Naive thymus-derived CD4-positive, alpha-beta T cell (primary cell): ENCODE measurements at regions not wholly inside any gene's neighbourhood (a gene's known extent, or its start where the extent isn't known, plus 50 kb on each side); places are given as distances from the start of the nearest gene placed in this dataset.

Experiments used
- ATAC-seq: fragments of 150-1000 bp; cut with Tn5 transposase; 2 replicates; pipeline ENCODE4 v1.10.0; 2021; ENCODE audit warnings: mild to moderate bottlenecking, moderate library complexity
- CTCF ChIA-PET: fragments of 350-600 bp; sonication (Branson Sonifier 250); formaldehyde crosslinking; loops from one replicate; lab custom pipeline; 2021; ENCODE audit warnings: antibody characterized with exemption; lab: Charles Lee
- POLR2A ChIA-PET: fragments of 350-600 bp; sonication (Branson Sonifier 250); formaldehyde crosslinking; loops from one replicate; lab custom pipeline; 2021; ENCODE audit warnings: antibody characterized with exemption, inconsistent platforms; lab: Charles Lee
- DNase-seq, 9 donors: peaks; one replicate each; pipeline versions ENCODE4 v3.0.0 to v3.0.0-alpha.2; 2020 to 2022; ENCODE audit warnings: mixed read lengths in 1 of 9
- H3K27ac ChIP-seq: one replicate; pipeline ENCODE4 v1.7.0; 2013; ENCODE audit warnings: mild to moderate bottlenecking, low read depth, low read length, moderate library complexity
- H3K27me3 ChIP-seq, 2 donors: one replicate each; pipeline ENCODE4 v1.7.0; 2013; ENCODE audit warnings: low read length in 2 of 2, mild to moderate bottlenecking in 2 of 2, moderate library complexity in 2 of 2; ENCODE audit not compliant: control insufficient read depth in 2 of 2, insufficient read depth in 2 of 2
- H3K36me3 ChIP-seq, 3 experiments: 1 replicate in 2 of 3; 2 replicates in 1 of 3; pipeline ENCODE4 v1.7.0; 2013; ENCODE audit warnings: low read length in 3 of 3, mild to moderate bottlenecking in 3 of 3, moderate library complexity in 1 of 3; ENCODE audit not compliant: insufficient read depth in 3 of 3, control insufficient read depth in 2 of 3
- H3K4me1 ChIP-seq, 2 donors: one replicate each; pipeline ENCODE4 v1.7.0; 2013; ENCODE audit warnings: low read length in 2 of 2, mild to moderate bottlenecking in 2 of 2, moderate library complexity in 1 of 2; ENCODE audit not compliant: control insufficient read depth in 2 of 2, insufficient read depth in 2 of 2
- H3K4me3 ChIP-seq: 2 replicates; pipeline ENCODE4 v1.7.0; 2013; ENCODE audit warnings: mild to moderate bottlenecking, low read length
- H3K9me3 ChIP-seq, 3 experiments: 1 replicate in 2 of 3; 2 replicates in 1 of 3; pipeline ENCODE4 v1.7.0; 2013; ENCODE audit warnings: low read length in 3 of 3; ENCODE audit not compliant: control insufficient read depth in 2 of 3
- H3K27ac Mint-ChIP-seq, 9 donors: one replicate each; pipeline ENCODE4 v1.8.0; 2020 to 2022; ENCODE audit warnings: mixed read lengths in 9 of 9, mild to moderate bottlenecking in 8 of 9, moderate library complexity in 5 of 9, inconsistent platforms in 2 of 9
- H3K27me3 Mint-ChIP-seq, 5 donors: one replicate each; pipeline ENCODE4 v1.8.0; 2021 to 2022; ENCODE audit warnings: mixed read lengths in 5 of 5, mild to moderate bottlenecking in 1 of 5
- H3K36me3 Mint-ChIP-seq, 5 donors: one replicate each; pipeline ENCODE4 v1.8.0; 2020 to 2022; ENCODE audit warnings: mixed read lengths in 5 of 5, mild to moderate bottlenecking in 3 of 5, inconsistent platforms in 1 of 5
- H3K4me1 Mint-ChIP-seq, 7 donors: one replicate each; pipeline ENCODE4 v1.8.0; 2020 to 2022; ENCODE audit warnings: mixed read lengths in 7 of 7, mild to moderate bottlenecking in 3 of 7, inconsistent platforms in 1 of 7
- H3K4me3 Mint-ChIP-seq, 10 donors: one replicate each; pipeline ENCODE4 v1.8.0; 2020 to 2022; ENCODE audit warnings: mild to moderate bottlenecking in 10 of 10, mixed read lengths in 10 of 10, moderate library complexity in 6 of 10, inconsistent platforms in 2 of 10
- H3K9me3 Mint-ChIP-seq, 11 donors: one replicate each; pipeline ENCODE4 v1.8.0; 2020 to 2022; ENCODE audit warnings: mixed read lengths in 11 of 11, mild to moderate bottlenecking in 4 of 11, inconsistent platforms in 1 of 11, moderate library complexity in 1 of 11
- intact Hi-C, 2 donors: fragments of 100-400 bp; cut with micrococcal nuclease; formaldehyde crosslinking; loops; one replicate each; pipeline ENCODE4 v1.15.1; 2023

DNA sequence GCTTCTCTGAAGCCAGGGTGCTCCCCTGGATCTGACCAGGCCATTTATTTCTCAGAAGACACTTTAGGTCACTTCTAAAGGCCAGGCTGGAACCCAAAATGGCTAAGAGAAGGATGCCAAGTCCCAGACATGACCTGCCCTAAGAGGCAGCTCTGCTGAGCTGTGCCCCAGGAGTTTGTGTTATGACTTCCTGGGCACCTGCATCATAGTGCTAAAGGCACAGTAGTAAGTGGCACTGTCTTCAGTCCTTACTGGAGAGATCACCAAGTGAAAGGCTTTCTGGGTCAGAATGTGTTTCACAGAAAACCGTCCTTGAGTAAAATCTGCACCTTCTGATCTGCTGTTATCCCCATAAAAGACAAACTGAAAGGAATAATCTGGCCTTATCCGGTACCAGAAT, 120.2 kb downstream of the DAD1 start:
- no peaks in the 10 kb centered on the region for H3K36me3 Mint-ChIP-seq
- Histone ChIP-seq H3K27ac (no peak overlapping the region), H3K27me3 (no peaks in the 10 kb centered on the region), H3K36me3 (no peaks in the 10 kb centered on the region), H3K9me3 (no peaks in the 10 kb centered on the region), H3K4me1 (no peaks in the 10 kb centered on the region), H3K4me3 (no peak overlapping the region)
- peak overlapping the region in 2 of 9 donors; percentile 29 to 53 for H3K27ac Mint-ChIP-seq
- H3K27me3 Mint-ChIP-seq: no peaks in the 10 kb centered on the region
- DNase-seq (no peak), ATAC-seq (no peak)
- H3K4me3 Mint-ChIP-seq: peak overlapping the region in 4 of 10 donors; percentile 21 to 70 (median 48)
- H3K4me1 Mint-ChIP-seq: peaks cover 0 to 31% (median 0%) of the 10 kb centered on the region in 7 donors
- H3K9me3 Mint-ChIP-seq: no peaks in the 10 kb centered on the region
- intact Hi-C loops: no loop called here
- CTCF ChIA-PET: no interaction called here
- POLR2A ChIA-PET: no interaction called here

DNA sequence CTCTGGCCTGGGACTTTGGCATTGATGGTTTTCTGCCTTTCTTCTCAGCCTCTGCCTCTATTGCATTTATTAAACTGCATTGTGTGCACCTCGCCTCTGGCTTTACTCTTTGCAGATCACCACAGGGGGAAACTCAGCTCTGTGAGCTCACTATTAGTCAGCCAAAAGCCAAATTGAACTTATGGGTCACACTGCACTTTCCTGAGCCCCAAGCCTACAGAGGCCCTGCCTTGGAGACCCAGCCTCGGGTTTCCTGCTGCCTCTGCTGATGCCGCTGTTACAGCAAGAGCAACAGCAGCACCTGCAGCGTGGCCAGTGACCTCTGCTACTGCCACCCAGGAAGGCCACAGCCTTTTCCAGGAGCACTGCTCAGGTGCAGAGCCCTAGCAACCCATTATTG, 122.5 kb downstream of the DAD1 start:
- H3K9me3 Mint-ChIP-seq: no peaks in the 10 kb centered on the region
- no peaks in the 10 kb centered on the region for H3K9me3 ChIP-seq
- H3K4me1 ChIP-seq: no peaks in the 10 kb centered on the region
- no peak overlapping the region for H3K4me3 Mint-ChIP-seq
- DNase-seq (no peak), ATAC-seq (no peak)
- ChIA-PET POLR2A (no interaction called here), CTCF (no interaction called here)
- H3K4me3 ChIP-seq: no peak overlapping the region
- no peaks in the 10 kb centered on the region for H3K27me3 ChIP-seq
- no peaks in the 10 kb centered on the region for H3K27me3 Mint-ChIP-seq
- H3K36me3 Mint-ChIP-seq: no peaks in the 10 kb centered on the region
- no peak overlapping the region for H3K27ac ChIP-seq
- peaks cover 0 to 26% (median 0%) of the 10 kb centered on the region in 7 donors for H3K4me1 Mint-ChIP-seq
- H3K36me3 ChIP-seq: no peaks in the 10 kb centered on the region
- H3K27ac Mint-ChIP-seq: no peak overlapping the region
- intact Hi-C loops: no loop called here

- H3K27me3 ChIP-seq: no peaks in the 10 kb centered on the region
- Mint-ChIP-seq H3K9me3 (no peaks in the 10 kb centered on the region), H3K4me1 (peaks cover 0 to 19% (median 0%) of the 10 kb centered on the region in 7 donors), H3K27me3 (no peaks in the 10 kb centered on the region), H3K27ac (no peak overlapping the region), H3K36me3 (no peaks in the 10 kb centered on the region), H3K4me3 (no peak overlapping the region)
- no peak overlapping the region for H3K4me3 ChIP-seq
- DNase-seq (no peak), ATAC-seq (no peak)
- no peaks in the 10 kb centered on the region for H3K36me3 ChIP-seq
- no peaks in the 10 kb centered on the region for H3K4me1 ChIP-seq
- no peaks in the 10 kb centered on the region for H3K9me3 ChIP-seq
- CTCF ChIA-PET: no interaction called here
- H3K27ac ChIP-seq: no peak overlapping the region
- POLR2A ChIA-PET: no interaction called here
- intact Hi-C loops: no loop called here
Measured at GRCh38 chr14:22465201-22465840, 123.7 kb downstream of the DAD1 start.

GRCh38 chr14:22464422-22465142, 124.4 kb downstream of the DAD1 start:
- POLR2A ChIA-PET: no interaction called here

DNA sequence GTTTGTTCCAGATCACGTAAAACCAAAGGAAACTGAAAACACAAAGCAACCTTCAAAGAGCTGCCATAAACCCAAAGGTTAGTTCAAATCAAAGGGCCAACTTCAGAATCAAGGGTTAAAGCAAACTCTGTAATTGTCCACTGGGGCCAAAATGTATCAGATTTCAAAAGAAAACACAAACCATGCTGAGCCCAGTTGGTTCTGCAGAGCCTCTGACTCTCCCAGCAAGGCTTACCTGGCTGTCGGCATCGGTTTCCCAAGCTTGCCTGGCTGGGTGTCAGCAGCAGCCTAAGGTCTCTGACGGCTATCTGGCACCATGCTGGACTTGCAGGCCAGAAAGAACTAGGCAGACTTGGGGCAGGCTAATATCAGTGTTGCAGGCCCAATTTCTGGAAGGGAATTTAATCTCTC, 125.3 kb downstream of the DAD1 start:
- Histone ChIP-seq H3K9me3 (no peaks in the 10 kb centered on the region), H3K36me3 (no peaks in the 10 kb centered on the region), H3K27me3 (no peaks in the 10 kb centered on the region), H3K4me1 (no peaks in the 10 kb centered on the region), H3K27ac (no peak overlapping the region), H3K4me3 (no peak overlapping the region)
- H3K36me3 Mint-ChIP-seq: no peaks in the 10 kb centered on the region
- no peaks in the 10 kb centered on the region for H3K9me3 Mint-ChIP-seq
- no peaks in the 10 kb centered on the region for H3K27me3 Mint-ChIP-seq
- no peak overlapping the region for H3K27ac Mint-ChIP-seq
- ATAC-seq (no peak), DNase-seq (no peak)
- no peak overlapping the region for H3K4me3 Mint-ChIP-seq
- CTCF ChIA-PET: no interaction called here
- POLR2A ChIA-PET: no interaction called here
- intact Hi-C loops: no loop called here
- peaks cover 0 to 11% (median 0%) of the 10 kb centered on the region in 7 donors for H3K4me1 Mint-ChIP-seq

More at GRCh38 chr14:22464422-22465142, 124.4 kb downstream of the DAD1 start:
- peaks cover 0 to 17% (median 0%) of the 10 kb centered on the region in 7 donors for H3K4me1 Mint-ChIP-seq
- no peaks in the 10 kb centered on the region for H3K9me3 Mint-ChIP-seq
- H3K36me3 Mint-ChIP-seq: no peaks in the 10 kb centered on the region
- no peaks in the 10 kb centered on the region for H3K27me3 Mint-ChIP-seq
- no peak overlapping the region for H3K27ac ChIP-seq
- no peak overlapping the region for H3K4me3 ChIP-seq
- ATAC-seq (no peak), DNase-seq (no peak)
- H3K27me3 ChIP-seq: no peaks in the 10 kb centered on the region
- intact Hi-C loops: no loop called here
- H3K4me1 ChIP-seq: no peaks in the 10 kb centered on the region
- CTCF ChIA-PET: no interaction called here
- peak overlapping the region in 1 of 9 donors; percentile 21 for H3K27ac Mint-ChIP-seq
- no peaks in the 10 kb centered on the region for H3K9me3 ChIP-seq
- H3K4me3 Mint-ChIP-seq: no peak overlapping the region
- H3K36me3 ChIP-seq: no peaks in the 10 kb centered on the region

DNA sequence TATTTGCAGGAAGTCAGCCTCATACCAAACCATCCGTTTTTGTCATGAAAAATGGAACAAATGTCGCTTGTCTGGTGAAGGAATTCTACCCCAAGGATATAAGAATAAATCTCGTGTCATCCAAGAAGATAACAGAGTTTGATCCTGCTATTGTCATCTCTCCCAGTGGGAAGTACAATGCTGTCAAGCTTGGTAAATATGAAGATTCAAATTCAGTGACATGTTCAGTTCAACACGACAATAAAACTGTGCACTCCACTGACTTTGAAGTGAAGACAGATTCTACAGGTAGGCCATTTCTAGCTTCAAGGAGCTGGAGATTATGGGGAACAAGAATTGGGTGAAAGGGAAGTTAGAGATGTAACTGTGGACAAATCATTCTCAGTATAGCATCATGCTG, 126.1 kb downstream of the DAD1 start:
- peak overlapping the region in 2 of 10 donors; percentile 23 to 47 for H3K4me3 Mint-ChIP-seq
- ChIA-PET CTCF (no interaction called here), POLR2A (no interaction called here)
- H3K4me1 Mint-ChIP-seq: peaks cover 0 to 11% (median 0%) of the 10 kb centered on the region in 7 donors
- H3K4me3 ChIP-seq: no peak overlapping the region
- no peaks in the 10 kb centered on the region for H3K27me3 Mint-ChIP-seq
- H3K9me3 Mint-ChIP-seq: no peaks in the 10 kb centered on the region
- H3K27ac ChIP-seq: no peak overlapping the region
- no peak overlapping the region for H3K27ac Mint-ChIP-seq
- H3K36me3 Mint-ChIP-seq: no peaks in the 10 kb centered on the region
- no peaks in the 10 kb centered on the region for H3K36me3 ChIP-seq
- ATAC-seq: no peak
- H3K4me1 ChIP-seq: no peaks in the 10 kb centered on the region
- DNase-seq: no peak
- intact Hi-C loops: no loop called here
- H3K27me3 ChIP-seq: no peaks in the 10 kb centered on the region
- H3K9me3 ChIP-seq: no peaks in the 10 kb centered on the region
